Suppressor macrophage treated with lipopolysaccharide for 1 hour (primary cell): ENCODE measurements at regions not wholly inside any gene's neighbourhood (a gene's known extent, or its start where the extent isn't known, plus 50 kb on each side); places are given as distances from the start of the nearest gene placed in this dataset.
"Not testable (repeated sequence)": the region's sequence is repeated elsewhere in the genome, so short reads cannot be mapped to it uniquely, and the experiment has no call there.

Experiments used
- DNase-seq, 3 donors: peaks; one replicate each; pipeline ENCODE4 v3.0.0-alpha.2; 2020 to 2022

DNA sequence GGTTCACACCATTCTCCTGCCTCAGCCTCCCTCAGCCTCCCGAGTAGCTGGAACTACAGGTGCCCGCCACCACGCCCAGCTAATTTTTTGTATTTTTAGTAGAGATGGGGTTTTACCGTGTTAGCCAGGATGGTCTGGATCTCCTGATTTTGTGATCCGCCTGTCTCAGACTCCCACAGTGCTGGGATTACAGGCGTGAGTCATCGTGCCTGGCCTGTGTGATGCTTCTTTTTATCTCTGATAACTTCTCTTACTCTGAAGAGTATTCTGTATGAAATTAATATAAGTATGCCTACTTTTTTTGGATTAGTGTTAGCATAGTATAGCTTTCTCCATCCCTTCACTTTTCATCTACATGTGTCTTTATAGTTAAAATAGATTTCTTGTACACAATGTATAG is 180.8 kb upstream of the GALNT15 start:
- not testable (repeated sequence) for DNase-seq

- DNase-seq, result not testable (repeated sequence)
These were observed 178.0 kb upstream of the GALNT15 start for GRCh38 chr3:15996496-15996895.

- DNase-seq, result no peak
These were observed 177.1 kb upstream of the GALNT15 start for GRCh38 chr3:15997274-15997943.

DNA sequence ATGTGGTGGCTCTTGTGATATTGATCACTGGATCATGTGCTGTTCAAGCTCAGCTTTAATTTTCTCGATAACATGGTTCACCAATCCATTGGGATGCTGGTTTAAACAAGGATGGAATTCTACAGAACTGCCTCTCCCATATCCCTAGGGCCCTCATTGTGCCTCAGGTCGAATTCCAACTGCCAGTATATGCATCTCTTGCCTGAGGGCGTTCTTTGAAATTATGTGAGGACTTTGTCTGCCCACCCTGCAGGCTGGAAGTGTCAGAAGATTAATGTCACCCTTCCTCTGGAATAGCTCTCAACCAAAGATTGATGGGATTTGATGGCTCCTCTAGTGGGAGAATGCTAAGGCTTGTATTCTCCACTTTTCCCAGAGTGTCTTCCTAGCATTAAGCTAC is 175.6 kb upstream of the GALNT15 start:
- no peak for DNase-seq

DNA sequence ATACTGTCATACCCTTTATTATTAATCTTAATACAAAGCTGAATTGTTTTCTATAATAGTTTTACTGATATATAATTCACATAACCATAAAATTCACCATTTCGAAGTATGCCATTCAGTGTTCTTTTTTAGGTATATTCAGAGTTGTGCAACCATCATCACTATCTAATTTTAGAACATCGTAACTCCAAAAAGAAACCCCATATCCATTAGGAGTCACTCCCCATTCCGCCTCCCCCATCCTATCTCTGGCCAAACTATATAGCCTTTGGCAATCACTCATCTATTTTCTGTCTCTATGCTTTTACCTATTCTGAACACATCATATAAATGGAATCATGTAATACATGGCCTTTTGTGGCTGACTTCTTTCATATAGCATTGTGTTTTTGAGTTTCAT is 169.7 kb upstream of the GALNT15 start:
- DNase-seq, result no peak

- DNase-seq, result no peak
These were observed 163.1 kb upstream of the GALNT15 start for GRCh38 chr3:16011376-16011775.

DNA sequence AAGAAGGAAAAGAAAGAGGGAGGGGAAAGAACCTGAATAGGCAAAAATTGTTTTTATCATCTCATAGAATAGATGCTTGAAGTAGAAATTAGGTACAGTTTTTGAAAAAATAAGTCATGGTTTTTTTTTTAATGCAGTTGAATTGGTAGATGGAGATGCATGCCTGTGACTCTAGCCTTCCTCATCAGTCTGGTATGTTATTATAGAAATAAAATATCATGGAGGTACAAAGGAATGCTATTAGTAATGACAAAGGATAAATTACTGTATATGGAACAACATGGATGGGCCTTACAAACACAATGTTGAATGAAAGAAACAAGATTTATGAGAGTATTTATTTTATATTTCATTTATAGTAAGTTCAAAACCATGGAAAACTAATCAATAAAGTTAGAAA is 162.4 kb upstream of the GALNT15 start:
- DNase-seq, result no peak

- DNase-seq, result no peak
These were observed 160.9 kb upstream of the GALNT15 start for GRCh38 chr3:16013568-16013967.

DNA sequence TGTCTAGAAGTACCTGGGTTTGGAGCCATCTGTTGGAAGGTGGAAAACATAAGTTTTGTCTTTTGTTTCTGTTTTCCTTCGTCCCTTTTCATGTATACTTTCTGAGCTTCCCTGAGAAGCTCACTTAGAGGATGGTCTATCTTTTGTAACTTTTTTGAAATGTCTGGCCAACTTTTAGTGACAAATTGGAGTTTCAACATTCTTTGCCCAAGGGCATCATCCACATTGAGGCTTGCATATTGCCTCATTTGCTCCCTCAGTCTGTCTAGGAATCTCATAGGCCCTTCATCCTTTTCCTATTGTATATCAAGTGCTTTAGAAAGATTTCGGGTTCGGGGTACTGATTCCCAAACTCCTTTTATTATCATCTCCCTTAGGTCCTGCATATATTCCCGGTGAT is 152.7 kb upstream of the GALNT15 start:
- not testable (repeated sequence) for DNase-seq

DNA sequence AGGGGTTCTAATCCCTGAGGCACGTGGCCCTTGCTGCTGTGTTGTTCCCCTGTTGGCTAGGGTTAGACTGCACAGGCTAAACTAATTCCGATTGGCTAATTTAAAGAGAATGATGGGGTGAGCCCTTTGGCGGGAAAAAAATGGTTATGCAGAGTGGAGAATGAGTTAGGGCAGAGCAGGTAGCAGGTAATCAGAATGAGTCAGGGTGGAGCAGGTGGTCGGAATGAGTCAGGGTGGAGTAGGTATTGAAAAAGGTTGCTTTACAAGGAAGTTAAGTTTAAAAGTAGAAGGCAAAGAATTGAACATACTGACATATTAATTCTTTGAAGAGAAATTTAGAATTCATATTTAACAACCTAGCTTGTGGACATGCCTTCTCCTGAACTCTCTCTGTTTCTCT is 150.6 kb upstream of the GALNT15 start:
- not testable (repeated sequence) for DNase-seq

DNA sequence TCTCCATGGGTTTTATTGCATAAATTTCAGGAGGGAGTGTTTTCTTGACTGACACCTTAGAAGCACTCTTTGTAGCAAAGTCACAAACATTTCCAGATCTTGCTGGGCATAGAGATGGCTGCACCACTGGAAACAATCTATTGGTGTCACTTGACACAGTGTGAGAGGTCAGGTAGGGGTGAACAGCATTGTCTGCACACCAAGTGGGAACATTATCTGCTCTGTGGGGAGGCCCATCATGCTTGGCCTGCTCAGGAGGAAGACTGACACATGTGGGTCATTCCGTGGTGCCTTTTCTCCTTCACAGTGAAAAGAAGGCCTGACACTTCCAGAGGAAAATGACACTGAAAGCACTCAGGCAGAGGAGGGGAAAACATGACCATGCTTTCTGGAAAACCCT is 149.9 kb upstream of the GALNT15 start:
- DNase-seq, result no peak

DNA sequence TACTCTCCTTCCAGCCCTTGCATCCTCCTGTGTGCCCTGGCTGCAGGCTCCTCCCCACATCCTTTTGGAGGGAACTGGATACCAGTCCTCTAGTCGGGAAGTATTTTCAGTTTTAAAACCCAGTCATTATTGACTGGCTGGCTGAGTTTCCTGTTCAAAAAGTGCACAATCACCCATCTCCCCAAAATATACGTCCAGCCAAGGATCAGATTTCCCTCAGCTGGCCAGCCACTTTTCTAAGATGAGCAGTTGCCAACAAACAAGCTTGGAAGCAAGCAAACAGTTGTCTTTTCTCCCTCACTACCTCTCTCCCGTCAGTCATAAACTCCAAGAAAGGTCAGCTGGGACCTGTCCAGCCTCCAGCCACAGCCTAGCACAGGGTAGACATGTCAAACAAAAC is 147.7 kb upstream of the GALNT15 start:
- no peak for DNase-seq

- DNase-seq, result no peak
These were observed 145.9 kb upstream of the GALNT15 start for GRCh38 chr3:16028604-16029003.

DNA sequence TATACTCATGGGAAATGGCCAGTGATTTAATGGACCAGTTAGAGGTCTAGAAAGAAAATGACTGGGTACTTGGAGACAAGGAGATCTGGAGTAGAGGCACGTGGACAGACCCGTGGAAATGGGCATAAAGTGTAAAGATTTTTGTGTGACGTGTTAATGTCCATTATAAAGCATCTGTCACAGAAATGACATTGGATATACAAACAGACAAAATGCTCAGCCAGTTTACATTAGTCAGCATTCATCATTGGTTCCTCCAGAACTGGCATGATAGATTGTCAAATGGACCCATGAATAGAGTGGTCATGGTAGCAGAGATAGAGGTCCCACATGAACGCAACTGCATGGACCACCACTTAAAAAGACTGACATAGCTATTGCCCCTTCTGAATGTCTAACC is 144.1 kb upstream of the GALNT15 start:
- DNase-seq, result no peak

DNA sequence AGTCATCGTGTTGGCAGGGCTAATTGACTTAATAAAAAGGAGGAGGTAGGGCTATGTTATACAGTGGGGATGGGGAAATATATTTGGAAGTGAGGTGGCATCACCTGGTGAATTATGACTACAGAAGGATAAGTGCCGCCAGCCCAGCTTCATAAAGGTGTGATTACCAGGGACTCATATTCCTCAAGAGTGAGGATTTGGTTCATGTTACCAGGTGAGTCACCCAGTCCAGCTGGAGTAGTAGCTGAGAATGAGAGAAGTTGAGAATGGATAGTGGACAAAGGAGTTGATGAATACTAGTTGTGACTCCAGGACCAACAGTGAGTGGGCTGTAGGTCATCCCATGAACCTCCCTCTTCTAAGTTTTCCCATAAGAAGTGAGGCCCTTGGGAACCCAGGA is 143.0 kb upstream of the GALNT15 start:
- DNase-seq, result no peak

DNA sequence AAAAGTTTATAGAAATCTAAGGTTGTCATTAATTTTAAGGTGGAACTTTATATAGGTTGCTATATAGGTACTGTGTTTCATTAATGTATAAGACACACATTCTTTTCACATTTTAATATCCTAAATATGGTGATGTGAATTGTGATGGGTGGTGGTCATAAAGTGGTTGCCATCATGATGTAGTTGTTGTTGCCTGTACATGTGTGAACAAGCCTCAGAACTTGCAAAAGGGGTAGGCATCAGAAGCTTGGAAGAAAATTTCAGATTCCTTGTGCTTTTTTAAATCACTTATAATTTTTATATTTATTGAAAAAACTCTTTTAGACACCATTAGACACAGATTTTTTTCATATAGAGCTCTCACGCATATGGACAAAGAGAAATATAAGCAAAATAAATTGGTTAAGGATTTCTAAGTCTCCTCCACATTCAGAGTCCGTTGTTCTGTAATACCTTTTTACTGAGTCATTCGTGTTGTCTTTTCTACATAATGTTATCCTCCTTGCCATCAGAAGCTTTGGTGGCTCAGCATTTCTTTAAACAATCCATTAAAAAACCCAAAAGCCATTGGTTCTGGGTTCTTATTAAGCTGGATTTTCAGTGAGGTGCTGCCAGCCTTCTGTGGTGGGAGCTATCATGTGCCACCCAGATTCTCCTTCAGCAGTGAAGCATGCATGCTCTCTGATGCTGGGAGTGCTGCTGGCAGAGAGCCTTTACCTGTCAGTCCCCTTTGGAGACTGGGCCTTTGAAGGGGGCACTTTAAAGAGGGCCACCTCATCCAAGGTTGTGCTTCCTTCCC is 140.4 kb upstream of the GALNT15 start:
- DNase-seq, result no peak

GRCh38 chr3:16040991-16041390 is 133.5 kb upstream of the GALNT15 start:
- no peak for DNase-seq

- peak; percentile 78 to 84 (median 83) for DNase-seq
These were observed 125.8 kb upstream of the GALNT15 start for GRCh38 chr3:16048435-16049318.

GRCh38 chr3:16050641-16051467 is 123.6 kb upstream of the GALNT15 start:
- peak; percentile 25 to 38 (median 36) for DNase-seq

DNA sequence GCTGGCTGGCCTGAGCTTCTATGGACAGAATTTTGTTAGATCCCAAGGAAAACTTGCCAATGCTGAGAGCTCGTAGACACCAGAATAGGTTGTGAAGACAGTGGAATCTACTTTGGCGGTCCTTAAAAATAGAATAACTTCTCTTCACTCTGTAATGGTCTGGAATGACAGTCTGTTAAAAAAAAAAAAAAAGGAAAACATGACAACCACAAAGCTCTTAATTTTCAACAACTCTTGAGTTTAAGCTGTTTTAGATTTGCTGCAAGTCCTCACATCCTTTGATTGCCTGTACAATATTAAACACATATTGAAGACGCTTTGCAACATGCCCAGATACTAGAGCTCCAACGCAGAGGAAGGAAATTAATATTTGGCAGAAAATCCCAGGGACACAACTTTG is 122.8 kb upstream of the GALNT15 start:
- DNase-seq, result no peak

GRCh38 chr3:16052964-16053363 is 121.5 kb upstream of the GALNT15 start:
- DNase-seq, result no peak

DNA sequence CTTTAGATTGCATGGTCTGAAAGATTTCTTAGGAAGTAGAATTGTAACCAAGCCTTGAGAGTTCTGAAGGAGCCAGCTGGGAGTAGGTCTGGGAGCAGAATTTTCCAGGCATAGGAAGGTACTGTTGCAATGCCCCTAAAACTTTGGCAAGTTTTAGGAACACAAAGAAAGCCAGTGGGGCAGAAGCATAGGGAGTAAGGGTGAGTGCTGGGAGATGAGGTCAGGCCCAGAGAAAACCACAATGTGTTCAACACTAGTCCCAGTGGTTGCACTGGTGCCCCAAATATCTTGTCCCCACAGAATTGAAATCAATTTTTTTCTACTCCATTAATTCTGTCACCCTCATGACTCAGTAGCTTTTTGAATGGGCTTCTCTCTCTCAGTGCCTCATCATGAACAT is 120.7 kb upstream of the GALNT15 start:
- DNase-seq, result no peak
